Choroid plexus epithelial cell (primary cell): ENCODE measurements at regions not wholly inside any gene's neighbourhood (a gene's known extent, or its start where the extent isn't known, plus 50 kb on each side); places are given as distances from the start of the nearest gene placed in this dataset.

ENCODE experiments used
- DNase-seq: peaks from one replicate; pipeline ENCODE4 v3.0.0-alpha.2; 2010; ENCODE audit warnings: low read depth
- H3K4me3 ChIP-seq: 2 replicates; pipeline ENCODE4 v1.5.1; 2011; ENCODE audit warnings: low read depth, mild to moderate bottlenecking, control low read depth, low read length, moderate library complexity
- TF ChIP-seq, protein P1 (sequence below): conservative IDR thresholded peaks from 2 replicates; pipeline ENCODE4 v1.5.1; 2011; ENCODE audit warnings: low read depth, mild to moderate bottlenecking, control low read depth, inconsistent platforms, low read length, moderate library complexity

DNA sequence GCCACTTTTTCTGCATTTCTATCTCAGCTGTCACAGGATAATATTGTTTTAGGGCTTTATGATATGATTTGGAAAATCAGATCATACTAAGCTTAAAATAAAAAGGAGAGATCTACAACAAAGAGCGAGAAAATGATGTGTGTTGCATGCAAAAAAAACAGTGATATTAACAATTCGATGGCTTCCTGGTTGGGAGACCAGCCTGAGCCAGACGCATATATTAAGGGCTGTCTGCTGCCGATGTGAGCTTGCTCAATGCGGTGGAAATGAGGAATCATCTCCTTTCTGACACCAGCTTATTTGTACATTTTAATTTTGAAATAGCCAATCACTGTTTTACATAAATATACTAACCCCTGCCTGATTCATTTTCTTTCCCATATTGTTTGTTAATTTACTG lies 862.6 kb downstream of the USP25 start:
- no peak overlapping the region for H3K4me3 ChIP-seq
- DNase-seq: no peak
- TF ChIP-seq, protein P1, sequence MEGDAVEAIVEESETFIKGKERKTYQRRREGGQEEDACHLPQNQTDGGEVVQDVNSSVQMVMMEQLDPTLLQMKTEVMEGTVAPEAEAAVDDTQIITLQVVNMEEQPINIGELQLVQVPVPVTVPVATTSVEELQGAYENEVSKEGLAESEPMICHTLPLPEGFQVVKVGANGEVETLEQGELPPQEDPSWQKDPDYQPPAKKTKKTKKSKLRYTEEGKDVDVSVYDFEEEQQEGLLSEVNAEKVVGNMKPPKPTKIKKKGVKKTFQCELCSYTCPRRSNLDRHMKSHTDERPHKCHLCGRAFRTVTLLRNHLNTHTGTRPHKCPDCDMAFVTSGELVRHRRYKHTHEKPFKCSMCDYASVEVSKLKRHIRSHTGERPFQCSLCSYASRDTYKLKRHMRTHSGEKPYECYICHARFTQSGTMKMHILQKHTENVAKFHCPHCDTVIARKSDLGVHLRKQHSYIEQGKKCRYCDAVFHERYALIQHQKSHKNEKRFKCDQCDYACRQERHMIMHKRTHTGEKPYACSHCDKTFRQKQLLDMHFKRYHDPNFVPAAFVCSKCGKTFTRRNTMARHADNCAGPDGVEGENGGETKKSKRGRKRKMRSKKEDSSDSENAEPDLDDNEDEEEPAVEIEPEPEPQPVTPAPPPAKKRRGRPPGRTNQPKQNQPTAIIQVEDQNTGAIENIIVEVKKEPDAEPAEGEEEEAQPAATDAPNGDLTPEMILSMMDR: no peak

DNA sequence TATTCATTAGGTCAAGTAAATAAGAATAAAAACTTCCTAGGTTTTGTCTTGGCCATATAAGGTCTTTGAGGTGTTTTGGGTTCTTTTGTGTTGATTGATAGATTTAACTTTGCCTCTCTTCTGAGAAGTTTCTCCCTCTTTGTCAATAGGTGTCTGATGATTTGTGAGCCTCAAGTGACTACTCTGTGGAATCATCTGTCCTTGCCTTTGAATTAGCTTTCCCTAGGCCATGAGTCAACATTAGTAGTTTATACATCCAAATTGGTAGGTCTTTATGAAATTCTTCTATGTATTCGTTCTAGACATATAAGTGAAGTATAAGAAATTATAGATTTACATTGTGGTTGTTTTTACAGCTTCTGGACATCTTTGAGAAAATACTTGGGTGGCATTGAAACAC lies 864.4 kb downstream of the USP25 start:
- no peak for DNase-seq
- H3K4me3 ChIP-seq: no peak overlapping the region
- TF ChIP-seq, protein P1: no peak

DNA sequence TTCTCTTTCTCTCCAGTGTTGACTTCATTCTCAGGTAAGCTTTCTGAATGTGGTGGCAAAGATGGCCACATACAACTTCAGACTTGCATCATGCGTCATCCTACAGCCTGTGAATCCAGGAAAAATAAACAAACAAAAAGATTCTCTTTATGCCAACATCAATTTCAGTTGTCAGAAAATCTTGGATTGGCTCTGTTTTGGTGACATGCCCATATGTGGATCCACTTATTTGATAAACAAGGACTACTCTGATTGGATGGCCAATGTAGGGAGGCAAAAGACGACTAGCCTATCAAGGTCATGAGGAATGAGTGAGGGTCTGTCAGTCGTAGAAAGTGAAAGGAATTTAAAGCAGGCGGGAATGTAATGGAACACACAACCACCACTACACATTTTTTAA lies 866.6 kb downstream of the USP25 start:
- no peak overlapping the region for H3K4me3 ChIP-seq
- TF ChIP-seq, protein P1: no peak
- DNase-seq: no peak

DNA sequence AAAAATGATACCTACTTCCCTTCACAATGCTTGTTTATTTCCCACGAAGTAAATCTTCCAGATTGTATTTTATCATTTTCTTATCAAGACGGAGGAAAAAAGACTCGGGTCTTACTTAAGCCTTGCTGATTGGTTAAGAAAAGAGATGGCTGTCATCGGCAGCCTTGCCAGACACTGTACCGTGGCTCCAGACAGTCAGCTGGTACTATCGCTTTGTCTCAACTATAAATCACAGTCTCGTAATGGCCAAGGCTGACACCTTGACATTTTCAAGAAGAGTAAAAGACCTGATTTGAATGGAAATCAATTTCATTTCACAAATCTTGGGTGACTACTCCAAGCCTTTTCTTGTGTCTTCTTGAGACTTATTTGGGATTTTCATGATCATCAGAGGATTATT lies 868.0 kb downstream of the USP25 start:
- no peak for DNase-seq
- TF ChIP-seq, protein P1: no peak
- H3K4me3 ChIP-seq: no peak overlapping the region

DNA sequence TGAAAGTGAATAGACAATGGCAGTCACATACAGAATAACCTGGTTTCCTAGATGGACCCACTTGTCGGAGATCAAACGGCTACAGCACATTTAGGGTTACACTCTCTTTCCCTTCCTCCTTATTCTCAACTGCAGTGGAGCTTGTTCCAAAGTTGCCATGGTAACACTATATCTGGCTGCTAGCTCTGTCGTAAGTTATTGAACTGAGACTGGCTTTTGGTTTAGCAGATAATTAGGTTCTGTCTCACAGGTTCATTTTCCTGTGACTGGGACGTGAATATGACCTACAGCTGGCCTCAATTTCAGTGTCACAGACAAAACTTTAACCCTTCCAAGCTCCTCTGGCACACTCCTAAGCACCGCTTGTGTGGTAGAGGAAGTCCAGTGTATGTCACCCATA lies 875.8 kb downstream of the USP25 start:
- peak; percentile 40 for DNase-seq
- H3K4me3 ChIP-seq: no peak overlapping the region
- TF ChIP-seq, protein P1: no peak

DNA sequence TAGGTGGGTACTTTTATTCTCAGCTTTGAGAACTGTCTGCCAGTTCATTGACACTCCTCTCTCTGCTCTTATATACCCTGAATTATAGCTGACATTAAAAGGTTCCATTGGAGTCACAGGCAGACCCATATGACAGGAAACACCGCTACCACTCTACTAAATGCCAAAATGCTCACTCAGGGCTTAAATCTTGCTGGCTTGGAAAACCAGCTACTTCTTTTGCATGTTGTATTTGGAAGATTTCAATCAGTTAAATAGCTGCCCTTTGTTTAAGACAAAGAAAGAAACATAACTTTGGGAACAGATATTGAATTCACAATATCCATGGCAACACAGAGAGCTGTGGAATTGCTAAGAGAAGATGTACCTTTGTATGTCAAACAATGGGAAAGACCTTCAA lies 876.5 kb downstream of the USP25 start:
- no peak for DNase-seq
- TF ChIP-seq, protein P1: no peak
- no peak overlapping the region for H3K4me3 ChIP-seq

DNA sequence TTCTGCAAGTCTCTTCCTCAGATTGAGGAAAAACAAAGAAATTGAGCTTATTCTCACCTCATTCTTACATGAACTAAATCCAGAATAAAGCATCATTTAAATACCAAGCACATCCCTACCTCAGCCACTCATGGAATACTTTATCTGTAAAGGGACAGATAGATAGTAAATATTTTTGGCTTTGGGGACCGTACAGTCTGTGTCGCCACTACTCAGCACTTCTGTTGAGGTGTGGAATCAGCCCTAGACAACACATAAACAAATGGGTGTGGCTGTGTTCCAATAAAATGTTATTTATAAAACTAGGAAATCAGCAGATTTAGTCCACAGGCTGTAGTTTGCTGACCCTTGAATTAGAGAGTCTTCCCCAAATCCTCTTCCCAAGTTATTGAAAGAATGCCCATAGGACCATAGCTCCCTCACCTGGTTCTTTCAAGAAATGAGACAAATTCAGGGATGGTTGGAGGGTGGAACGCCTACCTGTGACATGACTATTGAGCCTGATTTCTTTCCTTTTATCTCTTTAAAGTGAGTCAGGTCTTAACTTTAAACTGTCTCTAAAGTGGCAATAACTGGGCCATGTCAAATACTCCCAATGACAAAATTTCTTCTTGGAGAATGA lies 878.5 kb downstream of the USP25 start:
- TF ChIP-seq, protein P1: peak; percentile 46
- DNase-seq: peak; percentile 19
- no peak overlapping the region for H3K4me3 ChIP-seq
